ENCODE measurements at regions not wholly inside any gene's neighbourhood (a gene's known extent, or its start where the extent isn't known, plus 50 kb on each side); places are given as distances from the start of the nearest gene placed in this dataset.

DNA sequence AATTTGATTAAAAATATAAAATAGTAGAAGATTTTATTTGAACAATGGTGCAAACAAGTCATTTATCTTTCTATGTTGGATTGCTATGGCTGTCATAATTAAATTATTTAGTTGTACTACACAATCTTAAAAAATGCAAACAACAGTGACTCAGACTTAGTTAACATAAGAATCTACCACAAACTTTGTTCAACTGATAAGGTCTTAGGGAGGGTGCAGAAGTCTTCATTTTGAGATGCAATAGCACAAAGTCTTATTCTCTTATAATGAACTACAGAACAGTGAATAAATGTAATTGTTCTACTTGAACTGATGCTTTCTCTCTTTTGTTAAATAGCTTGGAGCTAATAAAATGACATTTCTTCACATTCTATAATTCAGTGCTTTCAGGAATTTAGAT, 482.8 kb upstream of the NAALADL2 start:
- H3K4me3 Mint-ChIP-seq, result no peak overlapping the region
- peaks cover 11% of the 10 kb centered on the region for H3K9me3 Mint-ChIP-seq
- DNase-seq (ENCODE audit: low spot score in 2 of 2), result no peak
- no peak for ATAC-seq
- H3K4me1 Mint-ChIP-seq, result no peaks in the 10 kb centered on the region
- no peaks in the 10 kb centered on the region for H3K36me3 Mint-ChIP-seq
- H3K27ac Mint-ChIP-seq, result no peak overlapping the region

GRCh38 chr3:174377096-174377495, 482.0 kb upstream of the NAALADL2 start:
- H3K27ac Mint-ChIP-seq, result no peak overlapping the region
- H3K9me3 Mint-ChIP-seq, result peaks cover 9% of the 10 kb centered on the region
- DNase-seq (ENCODE audit: low spot score in 2 of 2) (no peak), ATAC-seq (no peak)
- H3K4me3 Mint-ChIP-seq, result no peak overlapping the region
- no peaks in the 10 kb centered on the region for H3K4me1 Mint-ChIP-seq
- H3K36me3 Mint-ChIP-seq, result no peaks in the 10 kb centered on the region

DNA sequence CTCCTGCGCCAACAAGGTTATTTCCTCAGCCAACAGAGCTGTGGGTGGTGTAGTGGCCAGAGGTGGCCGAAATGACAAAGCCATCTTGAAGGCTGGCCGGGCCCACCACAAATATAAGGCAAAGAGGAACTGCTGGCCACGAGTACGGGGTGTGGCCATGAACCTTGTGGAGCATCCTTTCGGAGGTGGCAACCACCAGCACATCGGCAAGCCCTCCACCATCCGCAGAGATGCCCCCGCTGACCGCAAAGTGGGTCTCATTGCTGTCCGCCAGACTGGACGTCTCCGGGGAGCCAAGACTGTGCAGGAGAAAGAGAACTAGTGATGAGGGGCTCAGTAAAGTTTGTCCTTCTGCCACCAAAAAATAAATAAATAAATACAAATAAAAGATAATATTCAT, 481.4 kb upstream of the NAALADL2 start:
- Mint-ChIP-seq H3K36me3 (no peaks in the 10 kb centered on the region), H3K9me3 (peaks cover 10% of the 10 kb centered on the region), H3K4me1 (no peaks in the 10 kb centered on the region), H3K27ac (no peak overlapping the region), H3K4me3 (no peak overlapping the region)
- DNase-seq (ENCODE audit: low spot score in 2 of 2), result no peak
- ATAC-seq, result no peak

GRCh38 chr3:174382878-174383277, 476.3 kb upstream of the NAALADL2 start:
- ATAC-seq (no peak), DNase-seq (ENCODE audit: low spot score in 2 of 2) (no peak)
- Mint-ChIP-seq H3K4me3 (no peak overlapping the region), H3K36me3 (no peaks in the 10 kb centered on the region), H3K4me1 (no peaks in the 10 kb centered on the region), H3K9me3 (peaks cover 15% of the 10 kb centered on the region), H3K27ac (no peak overlapping the region)

DNA sequence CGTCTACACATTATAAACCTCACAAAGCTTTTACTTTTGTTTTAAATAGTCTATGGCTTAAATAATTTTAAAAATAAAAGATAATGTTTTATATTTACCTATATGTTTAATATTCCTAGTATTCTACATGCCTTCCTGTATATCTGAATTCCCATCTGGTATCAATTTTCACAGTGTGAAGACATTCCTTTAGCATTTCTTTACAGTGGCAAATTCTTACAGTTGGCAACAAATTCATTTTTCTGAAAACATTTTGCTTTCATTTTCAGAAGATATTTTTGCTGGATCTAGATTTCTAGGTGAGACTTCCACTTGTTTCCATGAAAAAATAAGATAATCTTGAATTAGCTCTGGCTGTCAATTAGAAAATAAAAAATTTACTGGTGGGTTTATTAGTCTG, 471.4 kb upstream of the NAALADL2 start:
- Mint-ChIP-seq H3K4me3 (no peak overlapping the region), H3K9me3 (peaks cover 19% of the 10 kb centered on the region), H3K4me1 (no peaks in the 10 kb centered on the region), H3K36me3 (no peaks in the 10 kb centered on the region), H3K27ac (no peak overlapping the region)
- DNase-seq (ENCODE audit: low spot score in 2 of 2), result no peak
- ATAC-seq, result no peak

- DNase-seq (ENCODE audit: low spot score in 2 of 2) (no peak), ATAC-seq (no peak)
- Mint-ChIP-seq H3K9me3 (peaks cover 6% of the 10 kb centered on the region), H3K36me3 (no peaks in the 10 kb centered on the region), H3K4me3 (no peak overlapping the region), H3K4me1 (no peaks in the 10 kb centered on the region), H3K27ac (no peak overlapping the region)
These were observed 461.3 kb upstream of the NAALADL2 start for GRCh38 chr3:174397848-174398247.

DNA sequence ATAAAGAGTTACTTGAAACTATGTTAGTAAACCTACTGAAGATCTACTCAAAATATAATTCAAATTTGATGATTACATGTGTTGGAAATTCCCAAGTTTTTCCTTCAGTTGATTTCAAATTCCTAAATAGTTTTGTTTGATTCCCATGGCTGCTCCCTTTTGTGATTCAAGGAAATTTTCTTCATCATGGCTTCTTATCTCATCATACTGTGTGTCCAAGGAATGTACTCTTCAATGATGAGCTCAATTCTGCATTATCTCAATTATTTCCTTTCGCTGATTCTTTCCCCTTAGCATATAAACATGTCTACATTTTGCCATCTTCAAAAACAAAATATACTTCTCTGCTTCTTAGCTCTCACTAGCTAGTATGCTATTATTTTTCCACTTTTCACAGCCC, 460.4 kb upstream of the NAALADL2 start:
- ATAC-seq (no peak), DNase-seq (ENCODE audit: low spot score in 2 of 2) (no peak)
- Mint-ChIP-seq H3K9me3 (peaks cover 6% of the 10 kb centered on the region), H3K4me1 (no peaks in the 10 kb centered on the region), H3K36me3 (no peaks in the 10 kb centered on the region), H3K27ac (no peak overlapping the region), H3K4me3 (no peak overlapping the region)

DNA sequence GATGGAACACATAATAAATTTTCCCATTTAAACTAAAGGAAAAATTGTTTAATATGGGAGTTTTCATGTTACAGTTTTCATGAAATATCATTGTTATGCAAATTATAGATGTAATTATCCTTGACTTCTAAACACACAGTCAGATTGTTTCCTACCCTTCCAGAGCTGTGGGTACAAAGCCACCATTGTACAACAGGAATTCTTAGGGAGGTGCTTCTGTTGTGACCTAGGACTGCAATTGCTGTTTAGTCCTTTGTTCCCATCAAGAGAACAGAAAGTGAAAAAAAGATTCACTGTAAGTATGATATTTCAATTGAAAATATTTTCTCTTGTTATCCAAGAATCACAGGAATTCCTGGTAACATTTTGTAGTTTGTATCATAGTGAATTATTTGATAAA, 455.3 kb upstream of the NAALADL2 start:
- ATAC-seq, result no peak
- Mint-ChIP-seq H3K36me3 (no peaks in the 10 kb centered on the region), H3K4me3 (no peak overlapping the region), H3K4me1 (no peaks in the 10 kb centered on the region), H3K27ac (no peak overlapping the region), H3K9me3 (peaks cover 20% of the 10 kb centered on the region)
- no peak for DNase-seq (ENCODE audit: low spot score in 2 of 2)

DNA sequence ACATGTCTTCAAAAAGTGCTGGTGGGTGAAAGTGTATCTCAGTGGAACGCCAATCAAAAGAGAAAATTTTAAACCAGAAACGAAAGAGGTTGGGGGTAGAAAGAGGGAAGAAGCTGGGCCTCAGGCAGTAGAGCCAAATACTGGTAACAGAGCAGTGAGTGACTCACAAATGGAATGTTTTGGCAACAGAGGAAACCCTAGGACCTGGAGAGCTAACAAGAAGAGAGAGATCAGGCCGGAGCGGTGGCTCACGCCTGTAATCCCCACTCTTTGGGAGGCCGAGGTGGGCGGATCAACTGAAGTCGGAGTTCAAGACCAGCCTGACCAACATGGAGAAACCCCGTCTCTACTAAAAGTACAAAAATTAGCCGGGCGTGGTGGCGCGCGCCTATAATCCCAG, 450.8 kb upstream of the NAALADL2 start:
- Mint-ChIP-seq H3K4me3 (no peak overlapping the region), H3K27ac (no peak overlapping the region), H3K4me1 (no peaks in the 10 kb centered on the region), H3K36me3 (no peaks in the 10 kb centered on the region), H3K9me3 (peaks cover 18% of the 10 kb centered on the region)
- ATAC-seq, result no peak
- no peak for DNase-seq (ENCODE audit: low spot score in 2 of 2)

- no peak overlapping the region for H3K4me3 Mint-ChIP-seq
- H3K27ac Mint-ChIP-seq, result no peak overlapping the region
- H3K4me1 Mint-ChIP-seq, result no peaks in the 10 kb centered on the region
- H3K9me3 Mint-ChIP-seq, result peaks cover 18% of the 10 kb centered on the region
- ATAC-seq (no peak), DNase-seq (ENCODE audit: low spot score in 2 of 2) (no peak)
- H3K36me3 Mint-ChIP-seq, result no peaks in the 10 kb centered on the region
These were observed 449.9 kb upstream of the NAALADL2 start for GRCh38 chr3:174409086-174409743.

DNA sequence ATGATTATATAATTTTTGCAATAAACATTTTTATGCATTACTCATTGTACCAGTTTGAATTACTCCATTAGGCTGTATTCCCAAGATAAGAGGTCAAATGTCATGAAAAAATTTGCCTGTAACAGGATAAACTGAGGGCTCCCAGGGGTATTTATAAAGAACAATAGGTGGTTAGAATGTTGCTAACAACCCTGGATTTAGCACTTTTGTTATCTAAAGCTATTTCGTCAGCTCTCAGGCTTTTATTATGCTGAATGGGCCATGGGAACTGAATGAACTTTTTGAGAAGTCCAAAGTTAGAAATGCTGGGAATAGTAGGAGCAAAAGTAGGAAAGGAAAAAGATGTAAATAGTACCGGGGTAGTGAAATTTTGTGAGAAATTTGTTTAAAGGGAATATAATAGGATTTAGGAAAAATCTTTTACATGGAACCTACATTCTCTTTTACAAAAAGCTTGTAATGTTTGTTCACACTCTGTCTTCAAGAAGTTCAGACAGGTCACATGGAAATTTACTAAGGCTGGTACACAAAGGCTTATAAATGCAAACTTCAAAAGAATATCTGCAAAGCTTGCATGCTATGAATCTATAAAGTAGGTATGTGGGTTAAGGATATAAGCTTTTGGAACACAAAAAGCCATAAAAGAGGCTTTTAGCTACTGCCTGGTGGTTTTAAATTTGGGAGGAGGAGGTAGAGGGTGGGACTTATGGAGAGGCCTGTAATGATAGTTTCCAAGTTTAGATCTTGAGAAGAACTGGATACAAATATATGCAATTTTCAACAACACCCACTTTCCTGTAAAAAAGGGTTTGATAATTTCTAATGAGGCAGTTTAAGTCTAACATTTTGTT, 445.8 kb upstream of the NAALADL2 start:
- H3K4me3 Mint-ChIP-seq, result no peak overlapping the region
- no peaks in the 10 kb centered on the region for H3K4me1 Mint-ChIP-seq
- no peak for ATAC-seq
- DNase-seq (ENCODE audit: low spot score in 2 of 2), result no peak
- peaks cover 6% of the 10 kb centered on the region for H3K9me3 Mint-ChIP-seq
- no peaks in the 10 kb centered on the region for H3K36me3 Mint-ChIP-seq
- H3K27ac Mint-ChIP-seq, result no peak overlapping the region

DNA sequence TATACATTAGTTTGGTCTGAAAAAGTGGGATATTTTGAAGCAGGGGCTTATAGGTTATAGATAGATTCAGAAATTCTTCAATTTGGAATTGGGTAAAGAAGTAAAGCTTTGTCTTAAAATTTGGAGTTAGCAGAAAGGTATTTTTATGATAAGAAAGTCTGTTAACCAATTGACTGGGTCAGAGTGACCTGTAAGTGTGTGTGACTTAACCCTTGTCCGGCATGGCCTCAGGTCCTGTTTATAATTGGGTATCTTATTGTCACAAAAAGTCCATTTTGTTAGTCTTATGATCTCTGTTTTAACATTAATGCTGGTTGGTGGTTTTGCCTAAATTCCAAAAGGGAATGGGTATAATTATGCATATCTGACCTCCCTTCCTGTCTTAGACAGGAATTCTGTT, 444.2 kb upstream of the NAALADL2 start:
- no peak overlapping the region for H3K4me3 Mint-ChIP-seq
- no peaks in the 10 kb centered on the region for H3K36me3 Mint-ChIP-seq
- H3K27ac Mint-ChIP-seq, result no peak overlapping the region
- peaks cover 2% of the 10 kb centered on the region for H3K9me3 Mint-ChIP-seq
- no peaks in the 10 kb centered on the region for H3K4me1 Mint-ChIP-seq
- no peak for DNase-seq (ENCODE audit: low spot score in 2 of 2)
- no peak for ATAC-seq

GRCh38 chr3:174417573-174417972, 441.6 kb upstream of the NAALADL2 start:
- Mint-ChIP-seq H3K9me3 (peaks cover 4% of the 10 kb centered on the region), H3K27ac (no peak overlapping the region)
- no peak for ATAC-seq

GRCh38 chr3:174419216-174419615, 439.9 kb upstream of the NAALADL2 start:
- no peaks in the 10 kb centered on the region for H3K4me1 Mint-ChIP-seq
- H3K36me3 Mint-ChIP-seq, result no peaks in the 10 kb centered on the region
- ATAC-seq (no peak), DNase-seq (ENCODE audit: low spot score in 2 of 2) (no peak)
- H3K4me3 Mint-ChIP-seq, result no peak overlapping the region
- H3K9me3 Mint-ChIP-seq, result peaks cover 4% of the 10 kb centered on the region
- H3K27ac Mint-ChIP-seq, result no peak overlapping the region

More at GRCh38 chr3:174417573-174417972, 441.6 kb upstream of the NAALADL2 start:
- no peak for DNase-seq (ENCODE audit: low spot score in 2 of 2)
- no peaks in the 10 kb centered on the region for H3K4me1 Mint-ChIP-seq
- no peaks in the 10 kb centered on the region for H3K36me3 Mint-ChIP-seq
- H3K4me3 Mint-ChIP-seq, result no peak overlapping the region

DNA sequence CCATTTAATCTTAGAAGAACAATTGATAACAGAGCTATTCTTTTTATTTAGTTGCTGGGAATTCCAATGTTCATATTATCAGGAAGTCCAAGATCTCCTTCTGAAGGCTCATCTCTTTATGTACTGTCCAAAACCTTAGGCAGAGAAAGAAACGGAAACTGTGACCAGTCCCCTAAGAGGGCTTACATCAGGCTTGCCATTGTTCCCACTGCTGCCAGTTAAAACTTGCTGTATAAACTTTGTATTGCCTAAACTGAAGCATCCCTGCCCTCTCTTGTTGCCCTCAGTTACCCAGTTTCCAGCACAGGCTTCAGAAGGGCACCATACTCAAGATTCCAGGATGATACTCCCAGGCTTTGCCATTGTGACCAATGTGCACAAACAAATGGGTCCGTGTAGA, 435.2 kb upstream of the NAALADL2 start:
- Mint-ChIP-seq H3K4me1 (no peaks in the 10 kb centered on the region), H3K4me3 (no peak overlapping the region), H3K9me3 (peaks cover 2% of the 10 kb centered on the region), H3K36me3 (no peaks in the 10 kb centered on the region), H3K27ac (no peak overlapping the region)
- ATAC-seq, result no peak
- DNase-seq (ENCODE audit: low spot score in 2 of 2), result no peak

DNA sequence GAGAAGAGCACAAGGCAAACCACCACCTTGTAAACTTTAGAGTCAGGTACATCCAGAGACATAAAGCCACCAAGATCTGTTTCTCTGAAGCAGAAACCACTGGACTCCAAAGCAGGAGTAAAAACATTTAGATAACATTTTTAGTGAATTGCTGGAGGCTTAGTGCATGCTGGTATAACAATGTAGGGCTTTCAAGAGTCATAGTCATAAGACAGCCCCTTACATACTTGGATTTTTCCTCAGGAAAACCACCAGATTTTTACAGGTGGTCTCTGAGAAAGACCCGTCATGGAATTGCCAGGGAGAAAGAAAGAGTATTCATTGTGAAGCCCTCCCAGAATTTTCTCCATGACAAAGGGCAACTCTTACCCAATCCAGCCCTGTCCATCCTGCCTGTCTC, 434.5 kb upstream of the NAALADL2 start:
- no peak overlapping the region for H3K27ac Mint-ChIP-seq
- H3K9me3 Mint-ChIP-seq, result peaks cover 2% of the 10 kb centered on the region
- H3K4me3 Mint-ChIP-seq, result no peak overlapping the region
- no peaks in the 10 kb centered on the region for H3K36me3 Mint-ChIP-seq
- DNase-seq (ENCODE audit: low spot score in 2 of 2), result no peak
- no peak for ATAC-seq
- H3K4me1 Mint-ChIP-seq, result no peaks in the 10 kb centered on the region
